ENCODE measurements at regions not wholly inside any gene's neighbourhood (a gene's known extent, or its start where the extent isn't known, plus 50 kb on each side); places are given as distances from the start of the nearest gene placed in this dataset.

GRCh38 chr3:181969925-181970324 lies 258.2 kb downstream of the SOX2 start:
- TF ChIP-seq MAX (IDR thresholded peaks at IDR 0.05; ENCODE audit: low read depth) = no peak
- TF ChIP-seq CTCF (IDR thresholded peaks at IDR 0.05) = no peak
- TF ChIP-seq USF2 (IDR thresholded peaks at IDR 0.05; ENCODE audit: borderline replicate concordance, low read depth, low read length) = no peak
- TF ChIP-seq EZH2phosphoT487 (IDR thresholded peaks at IDR 0.05; ENCODE audit: borderline replicate concordance, low read depth) = no peak
- no peak for TF ChIP-seq TCF12 (IDR thresholded peaks at IDR 0.05)
- TF ChIP-seq SIN3A (IDR thresholded peaks at IDR 0.05; ENCODE audit: borderline replicate concordance, low read depth, low read length) = no peak

Measured in SK-N-SH (cell line).